ENCODE measurements at regions not wholly inside any gene's neighbourhood (a gene's known extent, or its start where the extent isn't known, plus 50 kb on each side); places are given as distances from the start of the nearest gene placed in this dataset.

GRCh38 chr2:217290467-217290866 is 430.6 kb upstream of the TNP1 start:
- Histone ChIP-seq H3K4me1 (ENCODE audit: control insufficient read depth in 1 of 2, insufficient read depth in 1 of 2, low read depth in 1 of 2, low read length in 1 of 2) (no peaks in the 10 kb centered on the region), H3K9me3 (no peaks in the 10 kb centered on the region), H3K27ac (no peak overlapping the region), H3K27me3 (no peaks in the 10 kb centered on the region), H3K4me3 (ENCODE audit: low read depth in 1 of 2, low read length in 1 of 2) (no peak overlapping the region), H3K36me3 (no peaks in the 10 kb centered on the region)
- no peak for TF ChIP-seq CTCF (IDR thresholded peaks at IDR 0.05)

- Histone ChIP-seq H3K36me3 (no peaks in the 10 kb centered on the region), H3K9me3 (no peaks in the 10 kb centered on the region), H3K4me3 (ENCODE audit: low read depth in 1 of 2, low read length in 1 of 2) (no peak overlapping the region), H3K27me3 (no peaks in the 10 kb centered on the region), H3K4me1 (ENCODE audit: control insufficient read depth in 1 of 2, insufficient read depth in 1 of 2, low read depth in 1 of 2, low read length in 1 of 2) (no peaks in the 10 kb centered on the region), H3K27ac (no peak overlapping the region)
- no peak for TF ChIP-seq CTCF (IDR thresholded peaks at IDR 0.05)
Measured at GRCh38 chr2:217289907-217290280, 430.0 kb upstream of the TNP1 start.

GRCh38 chr2:217289177-217289906 is 429.5 kb upstream of the TNP1 start:
- Histone ChIP-seq H3K4me3 (ENCODE audit: low read depth in 1 of 2, low read length in 1 of 2) (no peak overlapping the region), H3K4me1 (ENCODE audit: control insufficient read depth in 1 of 2, insufficient read depth in 1 of 2, low read depth in 1 of 2, low read length in 1 of 2) (no peaks in the 10 kb centered on the region), H3K9me3 (no peaks in the 10 kb centered on the region), H3K27ac (no peak overlapping the region), H3K27me3 (no peaks in the 10 kb centered on the region), H3K36me3 (no peaks in the 10 kb centered on the region)
- no peak for TF ChIP-seq CTCF (IDR thresholded peaks at IDR 0.05)

DNA sequence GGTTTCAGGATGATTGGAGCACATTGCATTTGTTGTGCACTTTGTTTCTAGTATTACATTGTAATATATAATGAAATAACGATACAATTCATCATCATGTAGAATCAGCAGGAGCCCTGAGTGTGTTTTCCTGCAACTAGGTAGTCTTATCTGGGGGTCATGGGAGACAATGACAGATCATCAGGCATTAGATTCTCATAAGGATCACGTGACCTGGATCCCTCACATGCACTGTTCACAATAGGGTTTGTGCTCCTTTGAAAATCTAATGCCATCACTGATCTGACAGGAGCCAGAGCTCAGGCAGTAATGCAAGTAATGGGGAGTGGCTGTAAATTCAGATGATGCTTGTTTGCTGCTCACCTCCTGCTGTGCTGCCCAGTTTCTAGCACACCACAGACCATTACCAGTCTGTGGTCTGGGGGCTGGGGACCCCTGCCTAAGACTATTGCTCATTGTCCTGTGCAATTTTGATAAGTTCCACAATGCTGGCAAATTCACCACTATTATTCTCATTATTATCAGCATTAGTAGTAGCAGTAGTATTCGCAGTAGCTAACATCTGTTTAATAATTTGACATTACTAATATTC is 428.7 kb upstream of the TNP1 start:
- no peaks in the 10 kb centered on the region for H3K9me3 ChIP-seq
- no peak overlapping the region for H3K27ac ChIP-seq
- TF ChIP-seq CTCF (IDR thresholded peaks at IDR 0.05) = no peak
- no peaks in the 10 kb centered on the region for H3K27me3 ChIP-seq
- H3K36me3 ChIP-seq = no peaks in the 10 kb centered on the region
- no peak overlapping the region for H3K4me3 ChIP-seq (ENCODE audit: low read depth in 1 of 2, low read length in 1 of 2)
- H3K4me1 ChIP-seq (ENCODE audit: control insufficient read depth in 1 of 2, insufficient read depth in 1 of 2, low read depth in 1 of 2, low read length in 1 of 2) = no peaks in the 10 kb centered on the region

GRCh38 chr2:217286833-217287232 is 427.0 kb upstream of the TNP1 start:
- Histone ChIP-seq H3K27me3 (no peaks in the 10 kb centered on the region), H3K4me1 (ENCODE audit: control insufficient read depth in 1 of 2, insufficient read depth in 1 of 2, low read depth in 1 of 2, low read length in 1 of 2) (no peaks in the 10 kb centered on the region), H3K9me3 (no peaks in the 10 kb centered on the region), H3K36me3 (no peaks in the 10 kb centered on the region), H3K4me3 (ENCODE audit: low read depth in 1 of 2, low read length in 1 of 2) (no peak overlapping the region), H3K27ac (no peak overlapping the region)
- no peak for TF ChIP-seq CTCF (IDR thresholded peaks at IDR 0.05)

Data from neutrophil (primary cell).